ENCODE measurements at regions not wholly inside any gene's neighbourhood (a gene's known extent, or its start where the extent isn't known, plus 50 kb on each side); places are given as distances from the start of the nearest gene placed in this dataset.

- no peak overlapping the region for H3K4me3 ChIP-seq
- no peak for DNase-seq (ENCODE audit: low spot score)
- no peak for TF ChIP-seq CTCF (IDR thresholded peaks at IDR 0.05)
- H3K27ac ChIP-seq, result no peak overlapping the region
Measured at GRCh38 chr18:44031063-44031462, 649.6 kb upstream of the SETBP1 start.

- no peak overlapping the region for H3K27ac ChIP-seq
- H3K4me3 ChIP-seq, result no peak overlapping the region
- TF ChIP-seq CTCF (IDR thresholded peaks at IDR 0.05), result no peak
- DNase-seq (ENCODE audit: low spot score), result no peak
Measured at GRCh38 chr18:44033144-44033701, 647.5 kb upstream of the SETBP1 start.

- TF ChIP-seq CTCF (IDR thresholded peaks at IDR 0.05), result no peak
- Histone ChIP-seq H3K4me3 (no peak overlapping the region), H3K27ac (no peak overlapping the region)
- DNase-seq (ENCODE audit: low spot score), result no peak
Measured at GRCh38 chr18:44035554-44035953, 645.1 kb upstream of the SETBP1 start.

- DNase-seq (ENCODE audit: low spot score), result no peak
- no peak for TF ChIP-seq CTCF (IDR thresholded peaks at IDR 0.05)
- Histone ChIP-seq H3K27ac (no peak overlapping the region), H3K4me3 (no peak overlapping the region)
Measured at GRCh38 chr18:44036501-44036900, 644.2 kb upstream of the SETBP1 start.

- Histone ChIP-seq H3K27ac (no peak overlapping the region), H3K4me3 (no peak overlapping the region)
- no peak for TF ChIP-seq CTCF (IDR thresholded peaks at IDR 0.05)
- no peak for DNase-seq (ENCODE audit: low spot score)
Measured at GRCh38 chr18:44039216-44039615, 641.5 kb upstream of the SETBP1 start.

GRCh38 chr18:44039826-44040225 is 640.9 kb upstream of the SETBP1 start:
- TF ChIP-seq CTCF (IDR thresholded peaks at IDR 0.05), result no peak
- no peak overlapping the region for H3K4me3 ChIP-seq
- DNase-seq (ENCODE audit: low spot score), result no peak
- H3K27ac ChIP-seq, result no peak overlapping the region

- DNase-seq (ENCODE audit: low spot score), result no peak
- TF ChIP-seq CTCF (IDR thresholded peaks at IDR 0.05), result no peak
- no peak overlapping the region for H3K4me3 ChIP-seq
- no peak overlapping the region for H3K27ac ChIP-seq
Measured at GRCh38 chr18:44041553-44041952, 639.1 kb upstream of the SETBP1 start.

Data from coronary artery (tissue), 2 donors.